ENCODE measurements at regions not wholly inside any gene's neighbourhood (a gene's known extent, or its start where the extent isn't known, plus 50 kb on each side); places are given as distances from the start of the nearest gene placed in this dataset.

DNA sequence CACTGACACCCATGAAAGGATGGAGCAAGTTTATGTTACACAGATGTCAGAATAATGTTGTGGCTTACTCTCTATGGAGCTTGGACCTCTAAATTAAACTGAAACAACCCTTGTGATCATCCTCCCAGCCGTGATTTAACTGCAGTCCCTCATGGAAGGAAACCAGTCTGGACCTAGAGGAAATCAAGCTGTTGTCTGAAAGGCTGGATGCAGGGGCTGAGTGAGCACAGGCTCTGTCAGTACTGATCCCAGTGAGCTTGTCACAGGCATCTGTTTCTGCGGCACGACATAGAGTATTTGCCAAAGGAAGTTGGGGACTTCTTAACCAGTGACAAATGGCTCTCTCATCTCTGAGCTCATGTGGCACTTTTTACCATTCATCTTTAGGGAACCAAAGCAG is 282.9 kb upstream of the MAP3K1 start:
- intact Hi-C loops (cut with DNase I; ENCODE audit: low total_unique reads) = no loop called here
- Histone ChIP-seq H3K27ac (no peak overlapping the region), H3K9me3 (no peaks in the 10 kb centered on the region), H3K4me3 (no peak overlapping the region), H3K27me3 (no peaks in the 10 kb centered on the region), H3K4me1 (no peaks in the 10 kb centered on the region), H3K36me3 (ENCODE audit: low read depth, missing control alignments) (no peaks in the 10 kb centered on the region)
- no peak for DNase-seq
- no peak for TF ChIP-seq POLR2A (IDR thresholded peaks at IDR 0.05)
- no peak for TF ChIP-seq CTCF (IDR thresholded peaks at IDR 0.05)
- WGBS, 2 donors = 54 to 59% methylated on average over 3 of the region's 3 CpGs

DNA sequence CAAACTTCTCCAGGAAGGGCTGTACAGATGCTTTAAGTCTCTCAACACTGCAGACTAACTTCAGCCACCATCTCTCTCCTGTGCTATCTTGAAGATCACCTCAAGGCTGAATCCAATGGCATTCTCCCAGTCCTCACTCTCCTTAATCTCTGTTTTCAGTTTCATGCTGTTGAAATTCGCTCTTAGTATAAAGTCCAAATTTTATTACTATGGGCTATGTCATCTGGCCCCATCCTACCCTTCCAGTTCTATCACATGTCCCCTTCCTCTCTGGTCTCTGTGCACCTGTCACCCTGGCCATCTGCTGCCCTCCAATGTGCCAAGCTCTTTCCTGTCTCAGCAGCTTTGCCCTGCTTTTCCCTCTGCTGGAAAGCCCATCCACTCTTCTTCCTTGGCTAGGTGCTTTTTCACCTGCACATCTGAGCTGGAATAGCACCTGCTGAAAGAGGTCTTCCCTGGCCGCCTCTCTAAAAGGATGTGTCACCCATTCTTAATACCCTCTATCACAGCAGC is 284.7 kb upstream of the MAP3K1 start:
- H3K4me1 ChIP-seq = no peaks in the 10 kb centered on the region
- no peak overlapping the region for H3K4me3 ChIP-seq
- no peaks in the 10 kb centered on the region for H3K9me3 ChIP-seq
- H3K27me3 ChIP-seq = no peaks in the 10 kb centered on the region
- DNase-seq = no peak
- no peak overlapping the region for H3K27ac ChIP-seq
- WGBS, 2 donors = 83 to 97% methylated on average over 2 of the region's 2 CpGs
- TF ChIP-seq CTCF (IDR thresholded peaks at IDR 0.05) (no peak), POLR2A (IDR thresholded peaks at IDR 0.05) (no peak)
- intact Hi-C loops (cut with DNase I; ENCODE audit: low total_unique reads) = no loop called here
- H3K36me3 ChIP-seq (ENCODE audit: low read depth, missing control alignments) = no peaks in the 10 kb centered on the region

DNA sequence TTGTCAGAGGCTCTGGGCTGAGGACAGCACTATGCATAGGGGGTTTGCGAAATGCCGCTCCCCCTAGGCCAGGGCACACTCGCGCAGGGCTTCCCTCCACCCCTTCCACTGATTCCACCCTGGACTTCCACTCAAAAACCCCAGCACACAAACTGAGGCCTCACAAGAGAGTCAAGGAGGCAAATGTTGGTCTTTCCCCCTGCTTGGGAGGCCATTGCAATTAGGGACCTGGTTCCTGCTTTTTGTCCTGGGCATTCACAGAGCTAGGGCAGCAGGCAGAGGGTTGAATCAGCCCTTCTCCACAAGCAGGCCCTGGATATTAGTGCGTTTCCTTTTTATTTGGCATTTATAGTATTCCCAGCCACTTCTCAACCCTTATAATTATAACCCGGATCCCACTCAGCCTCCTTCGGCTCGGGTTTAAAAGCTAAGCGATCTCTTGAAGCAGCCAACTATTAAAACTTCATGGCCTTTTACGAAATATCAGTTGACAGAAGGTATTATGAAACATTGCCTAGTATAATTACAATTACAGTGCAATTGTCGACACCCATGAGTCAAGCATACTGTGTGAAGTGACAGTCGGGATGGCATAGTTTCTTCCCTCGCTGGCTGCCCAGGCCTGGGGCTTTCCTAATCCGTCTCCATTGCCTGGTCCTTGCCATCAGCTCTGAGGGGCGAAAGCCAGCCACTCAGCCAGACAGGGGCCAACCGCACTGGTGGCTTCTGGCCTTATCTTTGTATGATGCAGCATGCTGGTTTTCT is 285.5 kb upstream of the MAP3K1 start:
- H3K27me3 ChIP-seq = no peaks in the 10 kb centered on the region
- H3K27ac ChIP-seq = no peak overlapping the region
- TF ChIP-seq POLR2A (IDR thresholded peaks at IDR 0.05) (no peak), CTCF (IDR thresholded peaks at IDR 0.05) (no peak)
- no peaks in the 10 kb centered on the region for H3K36me3 ChIP-seq (ENCODE audit: low read depth, missing control alignments)
- no peak overlapping the region for H3K4me3 ChIP-seq
- intact Hi-C loops (cut with DNase I; ENCODE audit: low total_unique reads) = no loop called here
- no peak for DNase-seq
- no peaks in the 10 kb centered on the region for H3K9me3 ChIP-seq
- no peaks in the 10 kb centered on the region for H3K4me1 ChIP-seq
- 91 to 92% methylated on average over 16 of the region's 16 CpGs for WGBS, 2 donors

DNA sequence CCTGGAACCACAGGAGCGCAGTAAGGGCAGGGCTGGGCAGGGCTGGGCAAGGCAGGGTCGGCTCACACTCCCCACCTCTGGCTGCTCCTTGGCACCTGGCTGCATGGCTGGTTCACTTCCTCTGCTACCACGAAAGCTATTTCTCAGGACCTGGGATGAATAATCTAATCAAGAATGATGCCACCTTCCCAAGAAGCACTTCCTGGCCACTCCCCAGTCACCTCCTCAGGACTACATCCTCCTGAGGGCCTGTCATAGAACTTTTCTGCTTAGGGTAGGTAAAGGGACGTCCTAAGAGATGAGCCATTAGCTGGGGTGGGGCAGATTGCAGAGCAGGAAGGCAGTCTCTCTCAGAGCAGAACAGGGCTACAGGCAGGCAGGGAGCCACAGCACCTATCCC is 288.2 kb upstream of the MAP3K1 start:
- Histone ChIP-seq H3K36me3 (ENCODE audit: low read depth, missing control alignments) (no peaks in the 10 kb centered on the region), H3K4me1 (no peaks in the 10 kb centered on the region), H3K27ac (no peak overlapping the region), H3K27me3 (no peaks in the 10 kb centered on the region), H3K9me3 (no peaks in the 10 kb centered on the region), H3K4me3 (no peak overlapping the region)
- no peak for DNase-seq
- TF ChIP-seq CTCF (IDR thresholded peaks at IDR 0.05) = no peak
- no peak for TF ChIP-seq POLR2A (IDR thresholded peaks at IDR 0.05)
- intact Hi-C loops (cut with DNase I; ENCODE audit: low total_unique reads) = no loop called here
- WGBS, 2 donors = 80 to 86% methylated on average over 4 of the region's 4 CpGs

DNA sequence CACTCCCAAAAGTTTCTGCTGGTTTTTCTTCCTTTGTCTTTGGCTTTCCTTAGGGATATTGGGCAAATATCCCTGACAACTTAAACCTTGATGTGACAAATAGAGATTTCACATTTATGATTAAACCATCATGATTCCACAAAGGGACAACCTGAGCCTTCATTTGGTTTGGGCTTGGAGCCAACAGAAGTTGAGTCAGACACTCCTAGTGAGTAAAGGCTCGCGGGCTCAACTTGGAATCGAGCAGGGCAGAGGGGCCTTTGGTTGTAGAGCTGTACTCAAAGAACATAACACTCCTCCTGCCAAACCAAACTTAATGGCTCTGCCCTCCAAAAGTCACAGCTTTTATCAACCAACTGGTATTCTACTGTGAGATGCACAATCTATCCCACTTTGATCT is 290.2 kb upstream of the MAP3K1 start:
- H3K4me1 ChIP-seq = no peaks in the 10 kb centered on the region
- intact Hi-C loops (cut with DNase I; ENCODE audit: low total_unique reads) = no loop called here
- H3K4me3 ChIP-seq = no peak overlapping the region
- no peaks in the 10 kb centered on the region for H3K36me3 ChIP-seq (ENCODE audit: low read depth, missing control alignments)
- no peaks in the 10 kb centered on the region for H3K27me3 ChIP-seq
- H3K27ac ChIP-seq = no peak overlapping the region
- DNase-seq = no peak
- 88 to 96% methylated on average over 3 of the region's 3 CpGs for WGBS, 2 donors
- TF ChIP-seq POLR2A (IDR thresholded peaks at IDR 0.05) = no peak
- no peak for TF ChIP-seq CTCF (IDR thresholded peaks at IDR 0.05)
- no peaks in the 10 kb centered on the region for H3K9me3 ChIP-seq

Measured in testis (tissue), 2 donors.